DOHH2 (cell line): ENCODE measurements at regions not wholly inside any gene's neighbourhood (a gene's known extent, or its start where the extent isn't known, plus 50 kb on each side); places are given as distances from the start of the nearest gene placed in this dataset.

Experiments used
- EZH2phosphoT487 ChIP-seq: fragments of 200-600 bp; sonication (generic); IDR thresholded peaks from 2 replicates; pipeline ENCODE4 v1.6.1; 2017; ENCODE audit warnings: borderline replicate concordance, mild to moderate bottlenecking, antibody characterized with exemption, low read length, moderate library complexity, mixed read lengths
- TF ChIP-seq, protein P1 (sequence below): fragments of 200-600 bp; sonication (generic); IDR thresholded peaks from one replicate; pipeline ENCODE4 v1.5.1; 2014; ENCODE audit warnings: antibody characterized with exemption, mild to moderate bottlenecking, low read depth, low read length; ENCODE audit not compliant: poor library complexity, severe bottlenecking

DNA sequence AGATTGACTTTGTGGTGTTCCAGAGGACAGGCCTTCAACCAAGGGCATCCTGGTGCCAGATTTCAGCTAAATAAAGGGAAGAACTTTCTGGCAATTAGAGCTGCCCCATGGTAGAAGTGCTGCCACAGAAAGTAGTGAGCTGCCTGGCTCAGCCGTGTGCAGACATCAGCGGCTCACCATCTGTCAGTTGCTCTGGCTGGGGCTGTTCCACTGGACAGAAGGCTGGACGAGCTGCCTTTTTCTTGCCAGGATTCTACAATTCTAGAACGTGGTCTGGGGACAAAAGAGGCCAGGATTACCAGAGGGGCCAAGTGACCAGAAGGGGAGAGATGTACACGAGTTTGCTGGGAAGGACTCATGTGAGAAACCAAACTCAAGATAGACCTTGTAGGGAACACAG lies 107.0 kb upstream of the RPL38 start:
- TF ChIP-seq, protein P1, sequence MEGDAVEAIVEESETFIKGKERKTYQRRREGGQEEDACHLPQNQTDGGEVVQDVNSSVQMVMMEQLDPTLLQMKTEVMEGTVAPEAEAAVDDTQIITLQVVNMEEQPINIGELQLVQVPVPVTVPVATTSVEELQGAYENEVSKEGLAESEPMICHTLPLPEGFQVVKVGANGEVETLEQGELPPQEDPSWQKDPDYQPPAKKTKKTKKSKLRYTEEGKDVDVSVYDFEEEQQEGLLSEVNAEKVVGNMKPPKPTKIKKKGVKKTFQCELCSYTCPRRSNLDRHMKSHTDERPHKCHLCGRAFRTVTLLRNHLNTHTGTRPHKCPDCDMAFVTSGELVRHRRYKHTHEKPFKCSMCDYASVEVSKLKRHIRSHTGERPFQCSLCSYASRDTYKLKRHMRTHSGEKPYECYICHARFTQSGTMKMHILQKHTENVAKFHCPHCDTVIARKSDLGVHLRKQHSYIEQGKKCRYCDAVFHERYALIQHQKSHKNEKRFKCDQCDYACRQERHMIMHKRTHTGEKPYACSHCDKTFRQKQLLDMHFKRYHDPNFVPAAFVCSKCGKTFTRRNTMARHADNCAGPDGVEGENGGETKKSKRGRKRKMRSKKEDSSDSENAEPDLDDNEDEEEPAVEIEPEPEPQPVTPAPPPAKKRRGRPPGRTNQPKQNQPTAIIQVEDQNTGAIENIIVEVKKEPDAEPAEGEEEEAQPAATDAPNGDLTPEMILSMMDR, result no peak
- no peak for TF ChIP-seq EZH2phosphoT487
